ENCODE measurements at regions not wholly inside any gene's neighbourhood (a gene's known extent, or its start where the extent isn't known, plus 50 kb on each side); places are given as distances from the start of the nearest gene placed in this dataset.

GRCh38 chr13:106090001-106090400 lies 445.5 kb downstream of the EFNB2 start:
- Histone ChIP-seq H3K4me2 (no peak overlapping the region), H2AFZ (ENCODE audit: low read depth) (no peak overlapping the region), H3K36me3 (ENCODE audit: insufficient read depth) (no peaks in the 10 kb centered on the region), H3K4me1 (ENCODE audit: low read depth, poor library complexity, severe bottlenecking) (no peaks in the 10 kb centered on the region), H3K27ac (no peak overlapping the region), H3K27me3 (ENCODE audit: insufficient read depth, low read depth) (no peaks in the 10 kb centered on the region), H4K20me1 (ENCODE audit: insufficient read depth) (no peaks in the 10 kb centered on the region), H3K4me3 (IDR thresholded peaks at IDR 0.05; ENCODE audit: insufficient read depth, low read depth, low read length) (no peak overlapping the region), H3K9ac (no peak overlapping the region), H3K79me2 (ENCODE audit: insufficient read depth, low read depth) (no peaks in the 10 kb centered on the region)
- no peak for TF ChIP-seq CTCF (conservative IDR thresholded peaks at IDR 0.05; ENCODE audit: low read depth, low read length)

DNA sequence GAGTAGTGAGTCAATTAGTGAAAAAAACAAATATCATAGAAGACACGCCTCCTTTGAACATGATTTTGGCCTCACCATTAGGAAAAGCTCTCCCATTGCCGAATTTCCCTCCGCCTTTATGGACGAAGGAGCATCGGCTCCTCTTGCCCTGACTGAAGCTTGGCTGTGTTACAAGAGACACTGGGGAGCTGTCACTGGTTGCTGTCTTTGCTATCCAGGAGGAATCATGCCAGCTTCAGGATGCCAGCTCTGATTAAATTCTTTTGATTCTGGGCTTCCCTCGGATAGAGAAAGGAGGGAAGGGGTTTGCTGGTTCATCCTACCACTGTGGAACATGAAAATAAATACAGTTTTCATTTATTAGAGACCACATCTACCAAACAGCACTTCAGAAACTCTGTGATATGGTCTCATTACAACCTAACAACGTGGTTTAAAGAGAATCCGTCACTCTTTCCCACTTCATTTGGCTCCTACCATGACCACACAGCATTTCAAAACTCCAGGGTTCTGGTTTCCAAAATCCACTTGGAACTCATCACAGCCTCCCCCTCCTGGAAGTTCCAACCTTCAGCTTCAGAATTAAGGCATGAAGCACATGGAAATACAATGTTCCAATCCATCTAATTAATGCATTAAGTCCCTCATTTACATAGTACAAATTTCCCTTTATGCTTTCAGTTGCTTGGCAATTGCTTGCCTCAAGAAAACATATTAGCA lies 446.0 kb downstream of the EFNB2 start:
- Histone ChIP-seq H3K36me3 (ENCODE audit: insufficient read depth) (no peaks in the 10 kb centered on the region), H3K4me3 (IDR thresholded peaks at IDR 0.05; ENCODE audit: insufficient read depth, low read depth, low read length) (no peak overlapping the region), H3K4me1 (ENCODE audit: low read depth, poor library complexity, severe bottlenecking) (no peaks in the 10 kb centered on the region), H3K27me3 (ENCODE audit: insufficient read depth, low read depth) (no peaks in the 10 kb centered on the region), H3K27ac (no peak overlapping the region), H3K9ac (no peak overlapping the region), H3K79me2 (ENCODE audit: insufficient read depth, low read depth) (no peaks in the 10 kb centered on the region), H2AFZ (ENCODE audit: low read depth) (no peak overlapping the region), H3K4me2 (no peak overlapping the region), H4K20me1 (ENCODE audit: insufficient read depth) (no peaks in the 10 kb centered on the region)
- no peak for TF ChIP-seq CTCF (conservative IDR thresholded peaks at IDR 0.05; ENCODE audit: low read depth, low read length)

DNA sequence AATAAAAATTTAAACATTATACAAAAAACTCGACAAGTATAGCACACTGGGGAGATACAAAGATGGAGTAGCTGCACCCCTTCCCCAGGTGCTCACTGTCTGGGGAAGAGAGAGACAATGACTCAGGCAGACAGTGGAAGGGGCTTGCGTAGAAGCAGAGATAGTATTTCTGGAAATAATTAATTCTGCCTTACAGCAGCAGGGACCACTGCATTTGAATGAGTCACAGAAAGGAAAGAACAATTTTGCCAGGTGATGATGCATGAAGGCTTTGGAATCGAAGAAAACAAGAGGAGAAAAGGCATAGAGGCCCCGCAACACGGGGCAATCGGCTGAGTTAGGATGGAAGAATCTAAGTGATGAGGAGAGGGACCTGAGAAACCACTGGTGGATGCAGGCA lies 447.4 kb downstream of the EFNB2 start:
- H3K27ac ChIP-seq, result no peak overlapping the region
- H3K4me2 ChIP-seq, result no peak overlapping the region
- no peaks in the 10 kb centered on the region for H3K36me3 ChIP-seq (ENCODE audit: insufficient read depth)
- H3K4me1 ChIP-seq (ENCODE audit: low read depth, poor library complexity, severe bottlenecking), result no peaks in the 10 kb centered on the region
- no peaks in the 10 kb centered on the region for H3K79me2 ChIP-seq (ENCODE audit: insufficient read depth, low read depth)
- no peaks in the 10 kb centered on the region for H3K27me3 ChIP-seq (ENCODE audit: insufficient read depth, low read depth)
- no peak overlapping the region for H2AFZ ChIP-seq (ENCODE audit: low read depth)
- H3K4me3 ChIP-seq (IDR thresholded peaks at IDR 0.05; ENCODE audit: insufficient read depth, low read depth, low read length), result no peak overlapping the region
- no peak overlapping the region for H3K9ac ChIP-seq
- no peak for TF ChIP-seq CTCF (conservative IDR thresholded peaks at IDR 0.05; ENCODE audit: low read depth, low read length)
- no peaks in the 10 kb centered on the region for H4K20me1 ChIP-seq (ENCODE audit: insufficient read depth)

DNA sequence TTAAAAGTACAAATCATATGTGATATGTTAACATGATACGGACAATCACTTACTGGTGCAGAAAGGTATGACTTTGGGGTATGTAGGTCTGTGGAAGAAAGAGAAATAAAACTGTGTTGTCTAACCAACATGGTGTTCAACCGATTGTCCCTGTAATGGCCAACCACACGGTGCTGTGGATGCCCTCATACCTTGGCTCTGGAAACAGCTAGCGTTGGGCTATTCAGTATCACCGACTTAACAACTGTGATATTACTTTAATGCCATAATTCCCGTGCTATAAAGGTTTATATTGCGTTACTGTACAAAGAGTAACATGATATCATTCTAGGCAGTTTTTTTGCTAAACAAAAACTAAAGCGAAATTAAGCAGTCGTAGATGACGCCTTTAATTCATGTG lies 448.3 kb downstream of the EFNB2 start:
- no peak overlapping the region for H2AFZ ChIP-seq (ENCODE audit: low read depth)
- no peaks in the 10 kb centered on the region for H3K36me3 ChIP-seq (ENCODE audit: insufficient read depth)
- no peak overlapping the region for H3K4me2 ChIP-seq
- no peak overlapping the region for H3K27ac ChIP-seq
- H3K27me3 ChIP-seq (ENCODE audit: insufficient read depth, low read depth), result no peaks in the 10 kb centered on the region
- no peaks in the 10 kb centered on the region for H4K20me1 ChIP-seq (ENCODE audit: insufficient read depth)
- no peak for TF ChIP-seq CTCF (conservative IDR thresholded peaks at IDR 0.05; ENCODE audit: low read depth, low read length)
- no peak overlapping the region for H3K9ac ChIP-seq
- H3K79me2 ChIP-seq (ENCODE audit: insufficient read depth, low read depth), result no peaks in the 10 kb centered on the region
- H3K4me1 ChIP-seq (ENCODE audit: low read depth, poor library complexity, severe bottlenecking), result no peaks in the 10 kb centered on the region
- H3K4me3 ChIP-seq (IDR thresholded peaks at IDR 0.05; ENCODE audit: insufficient read depth, low read depth, low read length), result no peak overlapping the region

All from KMS-11 (cell line).